ENCODE measurements at regions not wholly inside any gene's neighbourhood (a gene's known extent, or its start where the extent isn't known, plus 50 kb on each side); places are given as distances from the start of the nearest gene placed in this dataset.

DNA sequence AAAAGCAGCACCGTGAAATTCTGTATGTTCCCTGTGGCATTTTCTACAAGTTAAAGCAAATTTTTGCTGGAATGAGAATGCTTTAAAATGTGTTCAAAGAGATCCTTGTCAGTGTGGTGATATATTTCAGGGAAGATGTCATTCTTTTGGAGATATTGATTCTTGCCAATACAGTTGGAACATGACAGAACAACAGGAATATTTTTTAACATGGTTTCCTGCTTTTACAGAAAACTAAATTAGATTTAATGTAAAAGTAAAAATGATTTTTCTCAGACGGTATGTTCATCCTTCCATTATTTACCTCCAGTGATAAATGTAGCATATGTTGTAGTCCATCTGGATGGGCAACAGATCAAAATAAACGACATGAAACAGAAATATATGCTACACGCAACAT lies 474.8 kb downstream of the TMA16 start:
- DNase-seq (ENCODE audit: low spot score) = no peak
- no peaks in the 10 kb centered on the region for H3K9me3 Mint-ChIP-seq
- peaks cover 9% of the 10 kb centered on the region for H3K4me1 Mint-ChIP-seq
- H3K27ac Mint-ChIP-seq = no peak overlapping the region
- H3K27me3 Mint-ChIP-seq (ENCODE audit: low read depth) = no peaks in the 10 kb centered on the region
- TF ChIP-seq ETV6 (CRISPR knock-in tag; IDR thresholded peaks at IDR 0.05) = no peak
- ChIA-PET CTCF (no interaction called here), POLR2A (no interaction called here)
- no peak for ATAC-seq
- H3K4me3 Mint-ChIP-seq = no peak overlapping the region
- H3K36me3 Mint-ChIP-seq = no peaks in the 10 kb centered on the region

DNA sequence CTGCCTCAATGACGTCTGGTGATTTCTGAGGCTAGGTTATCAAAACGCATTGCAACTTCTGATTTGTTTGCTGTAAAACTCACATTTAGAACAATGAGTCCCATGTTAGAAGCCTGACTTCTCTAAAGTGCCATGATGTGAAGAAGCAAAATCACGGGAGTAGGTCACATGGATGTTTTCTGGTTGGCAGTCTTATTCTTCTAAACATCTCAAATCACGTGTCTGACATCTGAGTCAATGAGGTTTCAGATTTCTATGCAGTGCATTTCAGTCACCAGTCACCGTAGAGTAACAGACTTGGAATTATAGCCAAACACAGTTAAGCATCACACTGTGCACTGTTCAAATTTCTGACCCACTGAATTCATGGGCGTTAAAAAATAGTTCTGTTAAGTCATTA lies 482.1 kb downstream of the TMA16 start:
- CTCF ChIA-PET = no interaction called here
- no peaks in the 10 kb centered on the region for H3K36me3 Mint-ChIP-seq
- POLR2A ChIA-PET = no interaction called here
- DNase-seq (ENCODE audit: low spot score) = no peak
- H3K4me3 Mint-ChIP-seq = no peak overlapping the region
- H3K9me3 Mint-ChIP-seq = no peaks in the 10 kb centered on the region
- no peak for ATAC-seq
- no peak overlapping the region for H3K27ac Mint-ChIP-seq
- no peaks in the 10 kb centered on the region for H3K27me3 Mint-ChIP-seq (ENCODE audit: low read depth)
- no peaks in the 10 kb centered on the region for H3K4me1 Mint-ChIP-seq
- TF ChIP-seq MYBL2 (CRISPR knock-in tag; IDR thresholded peaks at IDR 0.05) = no peak

DNA sequence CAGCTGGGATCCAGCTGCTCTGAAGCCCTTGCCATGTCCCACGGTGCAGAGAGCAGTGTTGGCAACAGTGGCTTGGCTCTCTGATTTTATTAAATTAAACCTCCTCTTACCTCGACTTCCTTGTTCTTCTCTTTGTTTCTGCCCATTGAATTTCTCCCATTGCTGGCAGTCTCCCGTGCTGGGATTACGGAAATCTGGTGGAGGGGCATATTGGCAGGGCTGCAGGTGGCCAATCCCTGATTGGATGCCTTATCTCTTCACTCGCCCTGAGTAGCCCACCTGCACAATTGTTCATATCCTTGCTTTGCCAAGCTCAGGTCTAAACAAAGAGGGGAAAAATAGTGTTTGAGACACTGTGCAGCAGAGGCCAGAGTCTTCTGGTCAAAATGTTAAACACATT lies 493.9 kb downstream of the TMA16 start:
- TF ChIP-seq CREM (CRISPR knock-in tag; IDR thresholded peaks at IDR 0.05) = no peak
- no peak for TF ChIP-seq PRRX2 (CRISPR knock-in tag; IDR thresholded peaks at IDR 0.05)
- ATAC-seq = peak; percentile 28; the same call in 1 of the 2 replicates
- peaks cover 30% of the 10 kb centered on the region for H3K4me1 Mint-ChIP-seq
- no peaks in the 10 kb centered on the region for H3K36me3 Mint-ChIP-seq
- H3K27ac Mint-ChIP-seq = no peak overlapping the region
- H3K9me3 Mint-ChIP-seq = no peaks in the 10 kb centered on the region
- H3K27me3 Mint-ChIP-seq (ENCODE audit: low read depth) = no peaks in the 10 kb centered on the region
- no peak for DNase-seq (ENCODE audit: low spot score)
- no peak overlapping the region for H3K4me3 Mint-ChIP-seq
- ChIA-PET POLR2A (no interaction called here), CTCF (no interaction called here)

DNA sequence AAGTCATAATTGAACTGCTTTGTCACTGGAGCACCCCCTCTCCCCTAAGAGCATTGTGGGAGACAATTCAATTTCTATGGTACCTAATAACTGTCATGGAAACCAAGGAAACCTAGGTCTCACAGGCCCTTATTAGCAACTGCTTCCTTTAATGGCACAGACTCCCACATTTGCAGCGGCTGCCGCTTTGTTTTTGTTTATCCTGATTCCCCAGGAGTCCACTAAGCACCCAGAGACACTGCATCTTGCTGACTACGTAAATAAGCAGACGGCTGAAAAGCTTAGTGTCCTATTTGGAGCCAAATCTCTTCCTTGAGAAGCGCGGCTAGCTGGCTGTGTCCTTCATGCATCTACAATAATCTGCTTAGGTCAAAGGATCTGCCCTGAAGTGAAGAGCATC lies 494.4 kb downstream of the TMA16 start:
- Mint-ChIP-seq H3K4me3 (no peak overlapping the region), H3K27ac (peak overlapping the region; percentile 30), H3K36me3 (no peaks in the 10 kb centered on the region), H3K27me3 (ENCODE audit: low read depth) (no peaks in the 10 kb centered on the region), H3K9me3 (no peaks in the 10 kb centered on the region), H3K4me1 (peaks cover 30% of the 10 kb centered on the region)
- ChIA-PET POLR2A (no interaction called here), CTCF (interaction anchor here (2.0 kb wide), 1 partner anchor 439 kb away, joined by 7 read pairs; no protein-coding TSS in a partner anchor)
- DNase-seq (ENCODE audit: low spot score) (no peak), ATAC-seq (peak; percentile 34)
- TF ChIP-seq NFYB (CRISPR knock-in tag; conservative IDR thresholded peaks at IDR 0.05; ENCODE audit: low read depth) (no peak), FOXK1 (CRISPR knock-in tag; IDR thresholded peaks at IDR 0.05) (no peak), ZNF219 (CRISPR knock-in tag; IDR thresholded peaks at IDR 0.05; ENCODE audit: borderline replicate concordance) (no peak), GABPB1 (CRISPR knock-in tag; IDR thresholded peaks at IDR 0.05) (no peak), EMX1 (CRISPR knock-in tag; IDR thresholded peaks at IDR 0.05) (no peak), GRHL2 (CRISPR knock-in tag; IDR thresholded peaks at IDR 0.05; ENCODE audit: insufficient replicate concordance, severe bottlenecking) (no peak)
- TF ChIP-seq, protein P1, sequence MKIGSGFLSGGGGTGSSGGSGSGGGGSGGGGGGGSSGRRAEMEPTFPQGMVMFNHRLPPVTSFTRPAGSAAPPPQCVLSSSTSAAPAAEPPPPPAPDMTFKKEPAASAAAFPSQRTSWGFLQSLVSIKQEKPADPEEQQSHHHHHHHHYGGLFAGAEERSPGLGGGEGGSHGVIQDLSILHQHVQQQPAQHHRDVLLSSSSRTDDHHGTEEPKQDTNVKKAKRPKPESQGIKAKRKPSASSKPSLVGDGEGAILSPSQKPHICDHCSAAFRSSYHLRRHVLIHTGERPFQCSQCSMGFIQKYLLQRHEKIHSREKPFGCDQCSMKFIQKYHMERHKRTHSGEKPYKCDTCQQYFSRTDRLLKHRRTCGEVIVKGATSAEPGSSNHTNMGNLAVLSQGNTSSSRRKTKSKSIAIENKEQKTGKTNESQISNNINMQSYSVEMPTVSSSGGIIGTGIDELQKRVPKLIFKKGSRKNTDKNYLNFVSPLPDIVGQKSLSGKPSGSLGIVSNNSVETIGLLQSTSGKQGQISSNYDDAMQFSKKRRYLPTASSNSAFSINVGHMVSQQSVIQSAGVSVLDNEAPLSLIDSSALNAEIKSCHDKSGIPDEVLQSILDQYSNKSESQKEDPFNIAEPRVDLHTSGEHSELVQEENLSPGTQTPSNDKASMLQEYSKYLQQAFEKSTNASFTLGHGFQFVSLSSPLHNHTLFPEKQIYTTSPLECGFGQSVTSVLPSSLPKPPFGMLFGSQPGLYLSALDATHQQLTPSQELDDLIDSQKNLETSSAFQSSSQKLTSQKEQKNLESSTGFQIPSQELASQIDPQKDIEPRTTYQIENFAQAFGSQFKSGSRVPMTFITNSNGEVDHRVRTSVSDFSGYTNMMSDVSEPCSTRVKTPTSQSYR (CRISPR knock-in tag; IDR thresholded peaks at IDR 0.05) = no peak

DNA sequence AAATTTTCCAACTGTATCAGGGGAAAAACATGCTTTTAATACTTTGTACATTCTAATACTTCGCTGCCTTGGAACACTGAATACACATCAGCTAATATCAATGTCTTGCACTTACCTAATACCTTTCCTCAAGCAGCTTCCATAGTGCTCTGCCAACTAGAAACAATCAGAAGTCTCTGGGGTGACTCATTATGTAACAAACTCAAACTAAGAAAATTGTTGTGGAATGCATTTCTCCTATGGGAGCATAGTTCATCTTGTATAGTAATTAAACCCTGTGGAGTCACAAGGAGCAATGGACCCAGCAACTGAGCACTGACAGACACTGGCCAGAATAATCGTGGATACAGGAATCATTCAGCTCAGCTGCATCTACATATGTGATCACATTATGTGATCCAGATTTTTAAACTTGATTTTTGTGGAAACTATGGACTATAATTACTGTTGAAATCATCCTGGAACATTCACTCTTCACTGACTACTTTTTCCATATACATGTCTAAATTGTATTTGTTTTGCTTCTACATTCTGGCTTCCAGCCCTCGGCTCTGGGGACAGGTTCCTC lies 496.9 kb downstream of the TMA16 start:
- H3K9me3 Mint-ChIP-seq = no peaks in the 10 kb centered on the region
- no peak overlapping the region for H3K27ac Mint-ChIP-seq
- H3K36me3 Mint-ChIP-seq = no peaks in the 10 kb centered on the region
- H3K27me3 Mint-ChIP-seq (ENCODE audit: low read depth) = no peaks in the 10 kb centered on the region
- ATAC-seq (no peak), DNase-seq (ENCODE audit: low spot score) (no peak)
- H3K4me3 Mint-ChIP-seq = no peak overlapping the region
- POLR2A ChIA-PET = interaction anchor here (0.6 kb wide), 1 partner anchor 200 kb away, joined by 6 read pairs; no protein-coding TSS in a partner anchor
- TF ChIP-seq, protein P2, sequence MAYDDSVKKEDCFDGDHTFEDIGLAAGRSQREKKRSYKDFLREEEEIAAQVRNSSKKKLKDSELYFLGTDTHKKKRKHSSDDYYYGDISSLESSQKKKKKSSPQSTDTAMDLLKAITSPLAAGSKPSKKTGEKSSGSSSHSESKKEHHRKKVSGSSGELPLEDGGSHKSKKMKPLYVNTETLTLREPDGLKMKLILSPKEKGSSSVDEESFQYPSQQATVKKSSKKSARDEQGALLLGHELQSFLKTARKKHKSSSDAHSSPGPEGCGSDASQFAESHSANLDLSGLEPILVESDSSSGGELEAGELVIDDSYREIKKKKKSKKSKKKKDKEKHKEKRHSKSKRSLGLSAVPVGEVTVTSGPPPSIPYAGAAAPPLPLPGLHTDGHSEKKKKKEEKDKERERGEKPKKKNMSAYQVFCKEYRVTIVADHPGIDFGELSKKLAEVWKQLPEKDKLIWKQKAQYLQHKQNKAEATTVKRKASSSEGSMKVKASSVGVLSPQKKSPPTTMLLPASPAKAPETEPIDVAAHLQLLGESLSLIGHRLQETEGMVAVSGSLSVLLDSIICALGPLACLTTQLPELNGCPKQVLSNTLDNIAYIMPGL (CRISPR knock-in tag; IDR thresholded peaks at IDR 0.05) = no peak
- TF ChIP-seq, protein P3, sequence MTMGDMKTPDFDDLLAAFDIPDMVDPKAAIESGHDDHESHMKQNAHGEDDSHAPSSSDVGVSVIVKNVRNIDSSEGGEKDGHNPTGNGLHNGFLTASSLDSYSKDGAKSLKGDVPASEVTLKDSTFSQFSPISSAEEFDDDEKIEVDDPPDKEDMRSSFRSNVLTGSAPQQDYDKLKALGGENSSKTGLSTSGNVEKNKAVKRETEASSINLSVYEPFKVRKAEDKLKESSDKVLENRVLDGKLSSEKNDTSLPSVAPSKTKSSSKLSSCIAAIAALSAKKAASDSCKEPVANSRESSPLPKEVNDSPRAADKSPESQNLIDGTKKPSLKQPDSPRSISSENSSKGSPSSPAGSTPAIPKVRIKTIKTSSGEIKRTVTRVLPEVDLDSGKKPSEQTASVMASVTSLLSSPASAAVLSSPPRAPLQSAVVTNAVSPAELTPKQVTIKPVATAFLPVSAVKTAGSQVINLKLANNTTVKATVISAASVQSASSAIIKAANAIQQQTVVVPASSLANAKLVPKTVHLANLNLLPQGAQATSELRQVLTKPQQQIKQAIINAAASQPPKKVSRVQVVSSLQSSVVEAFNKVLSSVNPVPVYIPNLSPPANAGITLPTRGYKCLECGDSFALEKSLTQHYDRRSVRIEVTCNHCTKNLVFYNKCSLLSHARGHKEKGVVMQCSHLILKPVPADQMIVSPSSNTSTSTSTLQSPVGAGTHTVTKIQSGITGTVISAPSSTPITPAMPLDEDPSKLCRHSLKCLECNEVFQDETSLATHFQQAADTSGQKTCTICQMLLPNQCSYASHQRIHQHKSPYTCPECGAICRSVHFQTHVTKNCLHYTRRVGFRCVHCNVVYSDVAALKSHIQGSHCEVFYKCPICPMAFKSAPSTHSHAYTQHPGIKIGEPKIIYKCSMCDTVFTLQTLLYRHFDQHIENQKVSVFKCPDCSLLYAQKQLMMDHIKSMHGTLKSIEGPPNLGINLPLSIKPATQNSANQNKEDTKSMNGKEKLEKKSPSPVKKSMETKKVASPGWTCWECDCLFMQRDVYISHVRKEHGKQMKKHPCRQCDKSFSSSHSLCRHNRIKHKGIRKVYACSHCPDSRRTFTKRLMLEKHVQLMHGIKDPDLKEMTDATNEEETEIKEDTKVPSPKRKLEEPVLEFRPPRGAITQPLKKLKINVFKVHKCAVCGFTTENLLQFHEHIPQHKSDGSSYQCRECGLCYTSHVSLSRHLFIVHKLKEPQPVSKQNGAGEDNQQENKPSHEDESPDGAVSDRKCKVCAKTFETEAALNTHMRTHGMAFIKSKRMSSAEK (CRISPR knock-in tag; IDR thresholded peaks at IDR 0.05; ENCODE audit: borderline replicate concordance) = no peak
- H3K4me1 Mint-ChIP-seq = peaks cover 30% of the 10 kb centered on the region
- CTCF ChIA-PET = interaction anchor here (0.6 kb wide), 1 partner anchor 233 kb away, joined by 5 read pairs; no protein-coding TSS in a partner anchor

All from WTC11 (cell line).